Stimulated activated CD4-positive, alpha-beta T cell treated with anti-CD3 and anti-CD28 coated beads, TNF-alpha, amount 100 ng/mL, for 4 hours (primary cell): ENCODE measurements at regions not wholly inside any gene's neighbourhood (a gene's known extent, or its start where the extent isn't known, plus 50 kb on each side); places are given as distances from the start of the nearest gene placed in this dataset.

Experiments
- DNase-seq, 3 experiments: peaks; one replicate each; pipeline ENCODE4 v3.0.0-alpha.2; 2020; ENCODE audit warnings: low read depth in 3 of 3

DNA sequence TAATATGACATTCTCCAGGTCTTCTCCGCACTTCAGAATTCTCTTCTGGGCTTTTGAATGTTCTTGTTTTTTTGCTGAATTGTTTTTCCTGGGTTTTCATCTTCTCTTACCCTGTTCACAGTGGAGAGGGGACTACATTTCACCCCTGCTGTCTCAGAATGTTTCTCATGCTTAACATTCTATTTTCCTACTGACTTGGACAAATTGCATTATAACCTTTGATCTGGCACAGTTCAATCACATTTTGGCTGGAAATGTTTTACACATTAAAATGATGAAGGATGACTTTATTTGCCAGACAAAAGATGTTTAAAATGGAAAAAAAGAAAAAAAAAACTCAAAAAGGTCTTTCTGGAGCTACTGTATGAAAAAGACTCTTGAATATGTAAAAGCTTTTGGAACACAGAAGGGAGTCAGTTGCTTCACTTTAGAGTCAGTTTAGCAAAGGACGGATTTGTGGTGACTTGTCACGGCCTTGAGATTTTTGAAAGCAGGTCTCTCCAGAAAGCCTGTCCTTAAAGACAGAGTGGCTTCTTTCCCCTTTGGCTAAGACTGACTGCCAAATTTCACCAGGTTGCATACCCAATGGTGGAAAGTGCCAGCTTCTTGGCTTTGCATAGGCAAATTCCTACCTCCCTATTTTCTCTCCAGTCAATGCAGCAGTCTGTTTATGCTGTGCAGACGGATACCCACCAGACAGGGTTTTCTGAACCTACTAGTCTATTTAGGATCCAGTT, 401.0 kb upstream of the TBL1XR1 start:
- no peak for DNase-seq

DNA sequence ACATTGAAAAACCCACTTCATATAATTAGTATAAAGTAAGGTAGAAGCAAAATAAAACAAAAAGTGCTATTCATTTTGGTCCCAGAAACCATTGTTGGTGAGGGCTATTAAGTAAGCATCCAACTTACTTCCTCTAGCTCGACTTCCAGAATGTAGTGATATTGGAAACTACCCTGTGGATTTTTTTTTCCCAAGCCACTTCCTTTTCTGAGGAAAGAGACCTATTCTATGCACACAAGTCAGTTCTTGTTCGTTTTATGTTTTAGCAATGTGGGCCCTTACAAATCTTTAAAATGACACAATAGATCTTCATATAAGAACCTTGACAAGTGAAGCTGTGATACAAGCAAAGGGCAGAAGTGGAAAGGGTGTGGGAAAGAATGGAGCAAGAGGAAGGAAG, 402.0 kb upstream of the TBL1XR1 start:
- DNase-seq: no peak

DNA sequence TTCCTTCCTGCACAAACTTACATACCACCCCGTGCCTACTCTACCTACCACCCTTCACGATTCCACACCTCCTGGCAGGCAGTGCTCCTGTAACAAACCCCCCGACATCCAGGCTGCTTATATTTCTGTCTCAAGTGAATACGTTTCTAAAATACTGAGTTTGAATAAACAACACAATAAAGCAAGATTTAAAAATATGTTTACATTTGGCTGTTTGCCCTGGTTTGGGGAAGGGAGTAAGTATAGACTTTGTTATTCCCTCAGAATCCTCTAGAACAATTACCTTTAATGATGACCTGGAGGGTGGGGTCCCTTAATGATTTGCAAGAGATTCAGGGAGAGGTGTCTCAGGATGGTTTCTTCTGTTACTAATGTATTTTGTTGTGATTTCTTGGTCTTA, 402.6 kb upstream of the TBL1XR1 start:
- no peak for DNase-seq

DNA sequence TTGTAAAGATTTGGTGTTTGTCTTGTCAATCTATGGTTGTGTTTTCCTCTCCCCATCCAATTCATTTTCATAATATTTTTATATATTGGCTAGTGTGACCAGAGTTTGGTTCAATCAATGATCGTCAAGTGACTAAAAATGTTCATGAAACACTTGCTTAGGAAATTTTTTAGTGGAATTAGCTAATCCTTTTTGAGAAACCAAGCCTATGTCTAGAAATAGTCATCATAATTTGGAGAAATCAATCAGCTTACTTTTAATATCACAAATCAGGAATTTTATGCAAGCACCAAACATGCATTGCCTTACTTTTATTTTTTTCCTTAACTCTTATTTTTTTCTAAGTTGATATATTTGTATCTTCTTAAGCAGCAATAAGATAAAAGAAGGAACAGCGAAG, 403.1 kb upstream of the TBL1XR1 start:
- DNase-seq: no peak

DNA sequence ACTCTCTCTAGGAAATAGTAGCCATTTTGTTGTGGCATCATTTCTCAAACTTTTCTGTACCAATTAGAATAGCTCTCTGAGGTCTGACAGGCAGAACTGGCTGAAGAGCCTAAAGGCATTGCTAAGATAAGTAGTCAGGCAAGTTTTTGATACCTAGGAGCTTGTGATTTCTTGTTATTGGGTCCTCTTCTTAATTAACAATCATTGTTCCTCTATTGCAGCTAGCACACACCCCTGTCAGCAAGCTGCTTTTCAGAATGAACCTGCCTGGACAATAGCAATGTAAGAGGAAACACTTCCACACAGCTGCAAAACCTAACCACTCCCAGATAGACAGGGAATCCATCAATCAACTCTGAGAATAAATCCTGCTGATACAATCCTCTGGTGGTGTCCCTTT, 403.9 kb upstream of the TBL1XR1 start:
- DNase-seq: no peak

DNA sequence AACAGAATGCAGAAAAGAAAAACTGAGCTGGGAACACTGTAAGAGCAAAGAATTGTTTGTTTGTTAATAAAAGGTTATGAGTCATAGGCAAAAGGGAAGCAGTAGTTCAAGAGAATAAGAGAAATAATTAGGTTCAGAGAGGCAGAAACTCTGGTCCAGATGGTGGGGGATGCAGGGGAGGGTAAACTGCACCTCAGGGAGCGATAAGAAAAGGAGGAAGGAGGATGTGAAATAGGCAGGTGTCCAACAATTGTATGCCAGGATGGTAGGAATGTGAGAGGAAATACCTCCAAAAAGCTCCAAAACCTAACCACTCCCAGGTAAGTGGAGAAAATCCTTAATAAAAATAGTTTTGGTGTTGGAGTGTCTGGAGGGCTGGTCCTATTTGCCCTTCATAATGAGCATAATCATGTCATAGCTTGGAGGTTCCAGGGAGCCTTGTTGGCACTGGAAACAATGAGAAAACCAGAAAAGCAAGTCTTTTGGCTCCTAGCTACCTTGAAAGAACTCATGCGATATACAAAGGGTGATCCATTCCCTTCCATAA, 405.4 kb upstream of the TBL1XR1 start:
- DNase-seq: no peak

DNA sequence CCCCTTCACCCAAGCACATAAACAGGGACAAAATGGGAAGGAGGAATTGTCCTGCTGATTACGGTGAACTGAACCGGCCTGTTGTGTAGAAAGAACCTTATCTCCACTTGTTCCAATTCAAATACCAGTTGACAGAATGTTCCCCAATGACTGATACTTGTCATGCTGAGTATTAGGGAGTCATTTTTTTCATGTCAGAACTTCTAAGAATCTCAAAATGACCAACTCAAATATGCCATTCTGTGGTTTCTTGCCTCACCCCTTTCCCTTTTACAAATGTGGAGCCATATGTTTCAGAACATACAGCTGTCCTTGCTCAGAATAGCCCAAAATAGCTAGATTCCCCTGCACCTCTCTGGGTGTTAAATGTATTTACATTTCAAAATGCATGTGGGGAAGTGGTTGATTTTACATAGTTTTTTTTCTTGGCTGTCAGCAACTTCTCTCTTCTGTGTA, 405.9 kb upstream of the TBL1XR1 start:
- no peak for DNase-seq

DNA sequence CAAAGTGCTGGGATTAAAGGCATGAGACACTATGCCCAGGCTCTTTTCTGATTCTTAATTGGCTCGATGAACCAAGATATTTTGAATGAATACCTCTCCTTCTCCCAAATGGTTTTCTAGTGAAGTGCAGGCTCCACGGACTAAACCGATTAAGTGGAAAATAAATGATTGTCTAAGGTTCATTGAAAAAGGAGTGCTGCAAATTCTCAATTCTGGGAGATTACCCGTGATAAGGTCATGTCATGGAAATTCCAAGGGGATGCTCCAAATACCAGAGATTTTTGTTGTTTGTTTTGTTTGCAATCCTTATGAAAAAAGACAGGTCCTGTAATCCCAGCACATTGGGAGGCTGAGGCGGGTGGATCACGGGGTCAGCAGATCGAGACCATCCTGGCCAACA, 406.9 kb upstream of the TBL1XR1 start:
- DNase-seq: no peak

DNA sequence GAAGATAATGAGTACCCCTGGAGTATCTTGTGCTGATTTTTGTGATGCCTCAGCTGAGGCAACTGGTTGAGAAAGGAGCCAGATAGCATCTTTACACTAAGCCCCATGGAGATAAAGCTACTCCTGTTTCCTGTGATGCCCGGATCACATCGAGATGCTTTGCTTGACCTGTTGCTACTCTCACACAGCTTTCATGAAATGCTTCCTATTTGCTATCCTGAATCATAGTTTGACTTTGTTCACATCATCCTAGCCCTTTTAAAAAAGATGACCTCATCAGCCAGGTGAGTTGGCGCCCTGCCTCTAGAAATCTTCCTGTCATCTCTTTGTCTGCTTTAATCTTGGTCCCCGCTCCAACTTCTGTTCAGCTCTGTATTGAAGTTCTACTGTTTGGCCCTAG, 409.6 kb upstream of the TBL1XR1 start:
- no peak for DNase-seq

DNA sequence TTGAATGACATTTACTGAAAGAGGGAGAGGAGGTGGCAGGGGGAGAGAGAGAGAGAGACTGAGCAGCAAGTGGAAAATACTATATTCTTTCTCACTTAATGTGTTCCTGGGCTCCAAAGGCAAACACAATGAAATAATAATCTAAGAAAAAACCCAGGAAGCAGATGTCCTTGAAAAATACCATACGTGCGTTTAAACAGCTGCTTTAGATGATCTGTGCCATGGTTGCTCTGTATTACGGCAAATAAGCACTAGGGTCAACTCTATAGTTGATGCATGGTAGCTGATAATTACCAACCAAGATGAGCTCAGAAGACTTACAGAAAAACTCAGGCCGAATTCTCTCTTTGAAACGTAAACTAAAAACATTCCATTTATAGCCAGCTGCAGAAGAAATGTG, 410.3 kb upstream of the TBL1XR1 start:
- no peak for DNase-seq

DNA sequence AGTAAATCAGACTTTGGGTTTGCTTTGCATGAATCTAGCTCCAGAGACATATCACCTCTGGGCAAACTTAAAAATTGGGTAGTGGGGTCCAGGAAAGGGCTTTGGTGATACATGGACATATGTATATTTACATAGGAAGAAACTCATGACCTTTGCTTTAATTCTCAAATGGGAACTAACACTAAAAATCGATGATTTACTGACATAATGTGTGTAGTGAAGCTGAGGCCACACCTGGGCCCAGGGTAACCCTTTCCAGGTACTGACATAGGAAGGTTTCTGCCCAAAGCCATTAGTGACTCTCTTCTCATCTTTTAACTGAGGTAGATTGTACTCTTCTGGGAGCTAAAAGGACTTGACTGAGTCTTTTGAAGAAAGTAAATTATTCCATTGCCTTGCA, 411.2 kb upstream of the TBL1XR1 start:
- DNase-seq: no peak

DNA sequence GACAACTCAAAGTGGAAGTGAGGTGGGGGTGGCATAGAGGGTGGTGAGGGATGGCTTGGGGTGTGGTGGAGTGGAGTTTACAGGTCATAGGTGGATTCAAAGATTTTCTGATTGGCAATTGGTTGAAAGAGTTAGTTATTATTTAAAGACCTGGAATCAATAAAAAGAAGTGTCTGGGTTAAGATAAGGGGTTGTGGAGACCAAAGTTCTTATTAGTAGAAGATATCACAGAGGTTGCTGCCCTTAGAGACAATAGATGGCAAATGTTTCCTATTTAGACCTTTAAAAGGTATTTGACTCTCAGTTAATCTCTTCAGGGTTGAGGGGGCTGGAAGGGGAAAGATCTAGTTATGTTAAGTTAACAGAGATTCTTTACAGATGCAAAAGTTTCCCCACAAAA, 412.3 kb upstream of the TBL1XR1 start:
- DNase-seq: no peak

DNA sequence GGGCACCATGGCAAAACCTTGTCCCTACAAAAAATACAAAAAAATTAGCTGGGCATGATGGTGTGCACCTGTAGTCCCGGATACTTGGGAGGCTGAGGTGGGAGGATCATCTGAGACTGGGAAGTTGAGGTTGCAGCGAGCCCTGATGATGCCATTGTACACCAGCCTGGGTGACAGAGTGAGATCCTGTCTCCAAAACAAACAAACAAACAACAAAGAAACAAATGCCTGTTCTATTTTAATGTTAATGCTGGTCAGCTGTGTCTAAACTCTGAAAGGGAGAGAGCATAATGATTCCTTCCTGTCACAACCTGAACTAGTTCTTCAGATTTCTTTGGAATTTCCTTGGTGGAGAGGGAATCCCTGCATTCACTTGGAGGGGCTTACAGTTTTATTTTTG, 413.0 kb upstream of the TBL1XR1 start:
- DNase-seq: no peak

DNA sequence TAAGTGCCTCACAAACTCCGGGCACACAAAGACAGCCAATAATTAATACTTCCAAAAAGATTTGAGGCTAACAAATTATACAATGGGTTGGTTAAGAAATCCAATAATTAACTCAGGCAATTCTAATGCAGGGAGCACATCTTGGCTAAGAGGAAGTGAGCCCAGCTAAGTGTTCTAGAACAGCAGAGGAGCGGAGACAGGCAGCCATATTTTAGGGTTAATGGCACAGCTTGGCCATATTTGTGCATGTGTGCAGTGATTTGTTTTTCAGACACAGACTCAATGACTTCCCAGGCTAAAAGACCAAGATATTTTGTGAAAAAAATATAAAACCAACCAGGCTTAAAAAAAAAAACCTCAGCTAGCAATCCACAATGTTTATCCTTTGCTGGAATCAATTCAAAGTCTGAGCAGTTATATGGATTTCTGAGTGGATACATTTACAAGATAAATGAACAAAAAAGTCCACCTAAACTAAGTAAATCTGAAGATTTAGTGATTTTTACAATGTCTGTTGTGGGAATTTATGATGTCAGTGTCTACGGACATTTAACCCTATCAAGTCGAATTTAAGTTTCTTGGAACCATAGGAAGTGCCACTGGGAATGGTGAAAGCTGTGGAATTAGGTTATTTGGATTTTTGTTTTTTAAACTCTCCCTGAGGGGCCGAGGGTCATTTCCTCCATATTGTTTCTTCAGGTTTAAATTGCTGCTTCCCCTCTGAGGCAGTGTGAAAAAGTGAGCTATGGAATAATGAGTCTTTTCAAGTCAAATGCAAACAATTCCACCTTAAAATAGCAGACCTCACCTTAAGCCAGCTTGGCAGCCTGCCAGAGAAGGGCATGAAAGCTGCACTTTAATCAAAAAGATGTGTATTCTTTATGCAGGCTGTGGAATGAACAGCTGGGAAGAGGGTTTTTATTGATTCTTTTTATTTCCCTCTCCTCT, 413.7 kb upstream of the TBL1XR1 start:
- DNase-seq: no peak

DNA sequence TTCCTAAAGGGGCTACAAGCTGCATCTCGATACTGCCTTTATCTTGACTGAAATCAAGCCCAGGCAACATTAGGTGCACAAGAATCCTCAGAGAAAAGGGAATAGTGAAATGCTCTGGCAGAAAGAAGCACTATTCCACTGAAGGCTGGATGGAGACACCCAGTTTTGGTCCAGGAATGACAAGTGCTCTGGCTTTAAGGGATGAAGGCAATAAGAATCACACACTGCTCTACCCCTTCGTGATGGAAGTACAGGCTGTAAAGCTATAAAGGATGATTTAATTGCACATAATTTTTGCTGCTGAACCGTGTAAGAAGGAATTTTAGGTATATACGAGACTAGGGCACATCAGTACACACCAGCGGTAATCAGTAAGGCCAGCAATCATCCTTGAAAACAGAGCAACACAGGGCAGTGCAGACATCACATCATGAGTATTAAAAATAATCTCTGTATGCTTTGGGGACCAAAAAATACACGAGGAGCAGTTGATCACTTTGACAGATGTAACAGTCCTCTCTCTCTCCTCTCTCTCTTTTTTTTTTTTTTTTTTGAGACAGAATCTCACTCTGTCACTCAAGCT, 414.6 kb upstream of the TBL1XR1 start:
- no peak for DNase-seq

DNA sequence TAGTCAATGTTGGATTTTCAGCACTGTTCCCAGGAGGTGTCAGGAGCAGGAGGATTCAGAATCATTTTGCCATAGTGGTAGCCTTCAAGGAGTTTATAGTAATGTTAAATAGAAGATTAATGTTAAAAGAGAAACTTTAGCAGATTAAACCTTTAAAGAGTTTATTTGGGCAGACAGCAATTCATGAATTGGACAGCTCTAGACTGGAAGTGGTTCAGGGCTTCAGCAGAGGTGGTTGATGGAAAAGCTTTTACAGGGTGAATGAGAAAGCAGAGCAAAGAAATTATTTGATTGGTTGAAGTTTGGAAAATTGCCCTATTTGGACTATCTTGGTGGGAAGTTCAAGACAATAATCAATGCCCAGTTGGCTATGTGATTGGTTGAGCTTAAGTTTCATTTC, 416.6 kb upstream of the TBL1XR1 start:
- DNase-seq: no peak

DNA sequence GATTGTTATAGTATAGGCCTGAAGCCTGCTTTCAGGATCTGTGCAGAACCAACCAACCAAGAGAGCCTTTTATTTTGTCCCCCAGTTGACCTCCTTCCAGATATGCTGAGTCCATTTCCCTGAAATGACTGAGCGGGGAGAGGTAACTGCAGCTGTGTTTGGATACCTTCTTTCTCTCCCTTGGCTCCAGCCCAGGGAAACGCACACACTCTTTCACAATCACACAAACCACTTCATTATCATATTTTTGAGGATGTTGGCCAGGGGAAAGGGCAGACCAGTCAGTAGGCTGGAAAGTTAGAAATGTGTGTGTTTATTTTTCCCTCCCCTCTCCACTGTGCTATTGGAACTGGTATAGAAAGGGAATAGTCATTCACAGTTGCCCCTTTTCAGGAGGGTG, 417.7 kb upstream of the TBL1XR1 start:
- no peak for DNase-seq

DNA sequence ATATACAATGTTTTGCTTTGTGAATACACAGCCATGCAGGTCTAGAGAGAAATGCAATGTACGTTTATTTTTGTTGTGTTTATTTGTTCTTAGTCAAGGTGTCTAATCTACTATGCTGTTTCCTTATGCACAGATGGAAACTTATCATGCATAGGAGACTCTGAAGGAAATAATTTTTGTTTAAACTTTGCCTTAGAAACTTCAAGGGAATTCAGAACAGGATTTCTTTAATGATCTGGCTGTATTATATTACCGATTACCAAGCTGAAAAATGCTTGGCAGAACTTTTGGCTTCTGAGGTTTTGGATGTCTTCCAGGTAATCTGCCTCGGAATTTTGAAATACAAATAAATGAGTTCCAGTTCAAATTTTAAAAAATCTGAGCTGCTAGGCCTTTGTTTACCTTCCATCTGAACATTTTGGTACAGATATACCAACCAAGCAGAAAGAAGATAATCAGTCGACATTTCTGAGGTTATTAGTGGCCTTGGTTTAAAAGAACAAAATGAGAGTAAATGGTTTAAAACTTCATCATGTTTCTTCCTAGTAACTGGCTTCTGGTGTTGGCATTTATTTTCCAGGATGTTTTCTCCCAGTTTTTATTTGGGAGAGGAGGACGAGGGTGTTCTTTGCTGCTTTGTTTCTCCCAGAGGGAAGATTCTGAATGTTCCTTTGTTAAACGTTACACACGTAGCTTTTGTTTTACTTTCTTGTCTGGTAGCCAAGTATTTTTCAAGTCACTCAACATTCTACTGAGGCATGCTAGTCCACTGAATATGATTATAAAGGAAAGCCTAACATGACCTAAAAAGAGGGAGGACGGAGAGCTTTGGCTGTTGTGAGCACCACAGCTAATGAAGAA, 421.8 kb upstream of the TBL1XR1 start:
- DNase-seq: no peak

DNA sequence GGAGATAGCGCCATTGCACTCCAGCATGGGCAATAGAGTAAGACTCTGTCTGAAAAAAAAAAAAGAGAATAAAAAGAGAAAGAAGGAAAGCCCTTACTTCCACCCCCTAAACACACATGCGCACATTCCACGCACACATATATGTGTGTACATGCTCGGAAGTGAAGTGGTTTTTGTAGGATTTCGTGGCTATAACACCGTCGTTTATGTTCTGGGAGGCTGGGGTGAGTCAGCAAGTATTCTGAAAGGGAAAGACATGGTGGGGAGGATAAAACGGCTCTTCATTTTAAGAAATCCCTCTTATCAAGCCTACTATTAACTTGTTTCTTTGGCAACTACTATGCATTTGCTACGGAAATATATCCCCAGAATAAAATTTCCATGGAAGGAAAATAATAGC, 422.8 kb upstream of the TBL1XR1 start:
- no peak for DNase-seq

DNA sequence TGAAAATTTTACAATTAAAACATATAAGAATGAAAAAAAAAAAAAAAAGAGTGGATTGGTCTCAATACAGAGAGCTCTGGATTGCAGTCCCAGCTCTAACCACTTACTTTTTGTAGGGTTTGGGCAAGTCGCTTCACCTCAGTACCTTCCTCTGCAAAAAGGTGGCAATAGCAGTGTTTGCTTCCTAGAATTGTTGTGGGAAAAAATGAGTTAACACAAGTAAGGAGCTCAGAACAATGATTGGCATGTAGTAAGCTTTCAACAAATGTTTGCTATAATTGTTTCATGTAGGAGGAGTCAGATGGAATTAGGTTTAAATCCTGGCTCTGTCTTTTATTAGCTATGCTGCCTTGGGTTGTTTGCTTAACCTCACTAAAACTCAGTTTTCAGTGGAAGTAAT, 425.2 kb upstream of the TBL1XR1 start:
- no peak for DNase-seq

DNA sequence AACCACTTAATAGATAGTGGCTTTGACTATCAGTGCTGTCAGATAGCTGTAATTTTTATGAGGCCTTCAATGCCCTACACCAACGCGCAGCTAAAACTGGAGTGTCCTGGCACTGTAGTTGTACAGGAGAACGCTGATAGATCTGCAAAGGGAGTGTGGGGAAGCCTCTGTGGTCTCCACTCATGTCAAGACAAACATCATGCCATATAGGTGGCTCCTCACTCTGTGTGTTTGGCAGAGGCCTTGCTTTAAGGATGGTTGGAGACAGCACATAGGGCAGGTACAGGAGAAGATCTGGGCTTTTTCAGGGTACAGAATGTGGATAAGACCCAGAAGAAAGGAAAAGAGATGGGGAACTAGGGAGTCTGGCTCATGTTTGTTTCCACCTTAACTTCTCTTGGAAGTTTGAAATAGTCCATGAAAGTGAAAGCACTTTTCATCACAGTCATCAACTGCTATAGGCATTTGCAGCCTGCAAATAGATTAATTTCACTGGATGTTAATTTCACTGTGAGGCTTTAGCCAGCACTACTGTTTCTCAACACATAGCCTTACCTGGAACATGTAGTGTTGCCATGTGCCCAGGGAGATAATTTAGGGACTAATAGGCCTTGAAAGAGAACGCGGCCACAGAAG, 425.8 kb upstream of the TBL1XR1 start:
- no peak for DNase-seq
